ENCODE measurements at regions not wholly inside any gene's neighbourhood (a gene's known extent, or its start where the extent isn't known, plus 50 kb on each side); places are given as distances from the start of the nearest gene placed in this dataset.

DNA sequence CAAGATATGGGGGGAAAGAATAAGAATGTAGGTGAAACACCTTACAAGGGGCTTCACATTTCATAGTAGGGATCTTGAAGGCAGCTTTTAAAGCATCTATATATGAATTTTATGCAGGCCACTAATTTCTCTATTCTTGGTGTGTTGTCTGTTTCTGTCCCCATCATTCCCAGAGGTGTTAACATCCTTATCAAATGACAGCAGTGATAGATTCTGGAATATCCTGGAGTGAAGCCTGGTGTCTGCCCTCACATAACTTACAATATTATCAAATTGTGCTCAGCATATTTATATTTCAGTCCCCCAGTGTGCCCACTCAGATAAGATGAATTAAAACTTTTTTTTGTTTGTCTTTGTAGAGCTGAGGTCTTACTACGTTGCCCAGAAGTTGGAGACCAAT is 486.2 kb downstream of the EPHA4 start:
- Histone ChIP-seq H3K9me3 (ENCODE audit: insufficient read depth, low read depth, low read length) (no peaks in the 10 kb centered on the region), H3K4me3 (ENCODE audit: low read length) (no peak overlapping the region), H3K9ac (ENCODE audit: low read depth, low read length) (no peak overlapping the region), H3K36me3 (ENCODE audit: insufficient read depth, low read length) (no peaks in the 10 kb centered on the region), H3K27ac (ENCODE audit: low read depth, low read length) (no peak overlapping the region), H3K27me3 (ENCODE audit: insufficient read depth, low read length) (no peaks in the 10 kb centered on the region), H3K4me1 (ENCODE audit: insufficient read depth, low read length) (no peaks in the 10 kb centered on the region)
- 94% methylated on average over 1 of the region's 1 CpG for WGBS

DNA sequence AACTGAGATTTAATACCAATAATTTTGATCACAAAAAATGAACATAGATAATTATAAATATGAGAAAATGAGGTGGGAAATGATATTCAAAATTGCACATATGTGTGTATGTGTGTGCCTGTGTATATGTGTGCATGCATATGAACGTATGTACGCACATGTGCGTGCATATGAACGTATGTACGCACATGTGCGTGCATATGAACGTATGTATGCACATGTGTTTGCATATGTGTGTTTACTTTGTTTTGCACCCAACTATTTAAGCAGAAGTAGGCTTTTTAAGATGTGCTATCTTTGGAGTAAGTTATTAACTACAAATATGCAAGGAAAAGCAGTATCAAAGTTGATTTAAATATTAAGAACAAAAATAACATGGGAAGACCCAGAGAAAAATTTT is 484.3 kb downstream of the EPHA4 start:
- no peak overlapping the region for H3K9ac ChIP-seq (ENCODE audit: low read depth, low read length)
- WGBS: 98% methylated on average over 7 of the region's 7 CpGs
- no peaks in the 10 kb centered on the region for H3K9me3 ChIP-seq (ENCODE audit: insufficient read depth, low read depth, low read length)
- H3K27ac ChIP-seq (ENCODE audit: low read depth, low read length): no peak overlapping the region
- no peak overlapping the region for H3K4me3 ChIP-seq (ENCODE audit: low read length)
- no peaks in the 10 kb centered on the region for H3K36me3 ChIP-seq (ENCODE audit: insufficient read depth, low read length)
- no peaks in the 10 kb centered on the region for H3K27me3 ChIP-seq (ENCODE audit: insufficient read depth, low read length)
- H3K4me1 ChIP-seq (ENCODE audit: insufficient read depth, low read length): no peaks in the 10 kb centered on the region

DNA sequence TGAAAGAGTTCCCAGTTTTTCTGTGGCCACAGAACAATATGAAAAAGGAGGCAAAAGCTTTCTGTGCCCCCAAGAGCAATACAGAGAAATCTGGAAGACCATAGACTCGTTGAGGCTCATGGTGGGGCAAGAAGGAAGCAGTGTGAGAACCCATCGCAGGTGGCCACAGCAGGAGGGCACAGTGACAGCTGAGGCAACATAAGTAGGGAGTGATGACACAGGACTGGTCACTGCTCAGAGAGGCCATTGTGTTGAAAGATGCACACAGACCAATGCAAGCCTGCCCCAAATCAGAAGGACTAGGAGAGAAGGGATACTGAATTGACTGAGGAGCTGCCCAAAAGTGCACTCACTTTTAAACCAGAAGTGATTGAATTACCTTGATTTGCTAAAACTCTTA is 483.6 kb downstream of the EPHA4 start:
- no peak overlapping the region for H3K4me3 ChIP-seq (ENCODE audit: low read length)
- no peak overlapping the region for H3K9ac ChIP-seq (ENCODE audit: low read depth, low read length)
- WGBS: 73% methylated on average over 2 of the region's 2 CpGs
- no peaks in the 10 kb centered on the region for H3K4me1 ChIP-seq (ENCODE audit: insufficient read depth, low read length)
- no peaks in the 10 kb centered on the region for H3K27me3 ChIP-seq (ENCODE audit: insufficient read depth, low read length)
- H3K27ac ChIP-seq (ENCODE audit: low read depth, low read length): no peak overlapping the region
- no peaks in the 10 kb centered on the region for H3K9me3 ChIP-seq (ENCODE audit: insufficient read depth, low read depth, low read length)
- H3K36me3 ChIP-seq (ENCODE audit: insufficient read depth, low read length): no peaks in the 10 kb centered on the region

DNA sequence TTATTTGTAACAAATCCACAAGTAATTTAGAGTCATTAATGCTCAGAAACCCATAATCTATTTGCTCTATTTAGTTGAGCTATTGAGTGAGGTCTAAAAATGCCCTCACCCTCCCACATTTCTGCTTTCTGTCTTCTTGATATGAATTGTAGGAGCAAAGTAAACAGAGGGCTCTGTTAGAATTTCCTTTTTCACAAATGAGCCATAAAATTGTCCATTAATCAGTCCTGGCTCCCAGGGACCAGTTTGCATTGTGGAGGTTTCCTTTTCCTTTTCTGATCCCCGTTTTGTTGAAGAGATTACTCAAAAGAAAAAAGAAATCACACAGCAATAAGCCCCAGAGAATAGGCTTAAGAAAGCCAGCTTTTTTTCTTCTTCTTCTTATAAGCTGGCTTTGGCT is 476.7 kb downstream of the EPHA4 start:
- 100% methylated on average over 1 of the region's 1 CpG for WGBS
- H3K9ac ChIP-seq (ENCODE audit: low read depth, low read length): no peak overlapping the region
- no peaks in the 10 kb centered on the region for H3K36me3 ChIP-seq (ENCODE audit: insufficient read depth, low read length)
- no peaks in the 10 kb centered on the region for H3K27me3 ChIP-seq (ENCODE audit: insufficient read depth, low read length)
- H3K4me1 ChIP-seq (ENCODE audit: insufficient read depth, low read length): peaks cover 10% of the 10 kb centered on the region; the same call in 1 of the 2 replicates
- no peaks in the 10 kb centered on the region for H3K9me3 ChIP-seq (ENCODE audit: insufficient read depth, low read depth, low read length)
- no peak overlapping the region for H3K4me3 ChIP-seq (ENCODE audit: low read length)
- no peak overlapping the region for H3K27ac ChIP-seq (ENCODE audit: low read depth, low read length)

DNA sequence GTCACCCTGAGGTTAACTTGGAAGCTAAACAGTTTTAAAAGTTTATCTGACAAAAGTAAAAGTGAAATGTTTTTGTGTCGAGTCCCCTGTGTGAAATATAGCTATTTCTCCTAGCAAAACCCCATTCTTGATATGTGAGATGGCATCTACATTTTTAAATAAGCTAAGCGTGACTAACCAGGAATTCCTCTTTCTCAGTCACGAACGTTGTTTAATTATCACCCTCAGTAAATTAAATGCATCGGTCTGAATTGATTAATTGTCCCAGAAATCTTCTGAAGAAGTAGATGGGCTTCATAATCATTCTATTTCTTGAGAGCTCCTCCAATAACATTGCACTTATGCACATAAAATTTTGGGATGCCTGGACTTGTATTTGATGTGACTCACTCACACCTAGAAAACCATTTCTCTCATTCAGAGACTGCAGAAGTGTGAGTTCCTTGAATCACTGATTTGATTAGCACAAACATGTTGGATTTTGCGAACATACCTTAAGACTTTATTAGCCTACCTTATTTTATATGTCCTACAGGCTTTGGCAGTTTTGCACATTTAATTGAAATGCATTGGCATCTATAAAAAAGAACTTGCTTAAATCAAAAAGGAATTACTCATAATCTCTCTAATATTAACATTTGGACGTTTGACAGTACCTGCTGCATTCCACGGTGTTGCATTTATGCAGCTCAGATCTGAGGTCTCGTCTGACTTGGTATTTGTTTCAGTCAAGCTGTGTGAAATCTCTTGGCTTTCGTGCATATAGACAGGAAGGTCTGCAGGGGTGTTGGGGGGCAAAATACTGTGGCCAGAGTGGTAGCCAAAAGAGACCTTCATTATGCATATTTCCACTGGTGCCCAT is 475.2 kb downstream of the EPHA4 start:
- WGBS: 78% methylated on average over 10 of the region's 10 CpGs
- Histone ChIP-seq H3K4me1 (ENCODE audit: insufficient read depth, low read length) (peaks cover 10% of the 10 kb centered on the region; the same call in 1 of the 2 replicates), H3K27ac (ENCODE audit: low read depth, low read length) (no peak overlapping the region), H3K36me3 (ENCODE audit: insufficient read depth, low read length) (no peaks in the 10 kb centered on the region), H3K9me3 (ENCODE audit: insufficient read depth, low read depth, low read length) (no peaks in the 10 kb centered on the region), H3K4me3 (ENCODE audit: low read length) (no peak overlapping the region), H3K9ac (ENCODE audit: low read depth, low read length) (no peak overlapping the region), H3K27me3 (ENCODE audit: insufficient read depth, low read length) (no peaks in the 10 kb centered on the region)

DNA sequence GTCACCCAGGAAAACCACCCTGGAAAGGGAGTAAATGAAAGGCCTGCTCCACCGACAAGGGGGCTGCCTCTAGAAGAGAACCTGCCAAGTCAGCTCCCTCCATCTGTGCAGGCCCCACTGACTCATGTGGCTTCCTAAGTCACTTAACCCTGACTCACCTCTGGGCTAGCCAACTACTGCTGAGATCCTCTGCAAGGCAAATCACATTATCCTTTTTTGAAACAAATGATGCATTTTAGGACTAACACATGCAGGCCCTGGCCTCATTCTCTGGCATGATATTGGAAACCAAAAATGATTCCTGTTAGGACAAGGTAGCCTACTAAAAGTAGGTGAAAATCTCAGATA is 474.6 kb downstream of the EPHA4 start:
- 78% methylated on average over 1 of the region's 1 CpG for WGBS
- Histone ChIP-seq H3K4me3 (ENCODE audit: low read length) (no peak overlapping the region), H3K27me3 (ENCODE audit: insufficient read depth, low read length) (no peaks in the 10 kb centered on the region), H3K36me3 (ENCODE audit: insufficient read depth, low read length) (no peaks in the 10 kb centered on the region), H3K4me1 (ENCODE audit: insufficient read depth, low read length) (peaks cover 10% of the 10 kb centered on the region; the same call in 1 of the 2 replicates), H3K9ac (ENCODE audit: low read depth, low read length) (no peak overlapping the region), H3K9me3 (ENCODE audit: insufficient read depth, low read depth, low read length) (no peaks in the 10 kb centered on the region), H3K27ac (ENCODE audit: low read depth, low read length) (no peak overlapping the region)

DNA sequence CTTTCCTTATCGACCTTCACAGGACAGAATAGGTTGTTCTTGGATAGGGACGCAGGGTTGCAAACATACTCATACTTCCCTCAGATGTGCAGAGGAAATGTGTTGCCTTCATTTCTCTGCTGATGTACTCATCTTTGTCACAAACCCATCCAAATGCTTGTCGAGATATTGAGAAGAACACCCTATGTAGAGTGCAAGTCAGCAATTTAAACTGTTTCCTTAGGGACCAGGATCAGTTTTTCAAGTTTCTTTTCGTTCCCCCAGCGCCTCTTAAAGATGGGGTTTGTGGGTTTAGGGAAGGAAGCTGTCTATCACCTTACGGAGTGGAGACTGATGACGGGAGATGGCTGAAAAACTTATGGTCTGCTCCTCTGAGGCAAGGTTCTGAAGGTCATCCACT is 474.2 kb downstream of the EPHA4 start:
- H3K9ac ChIP-seq (ENCODE audit: low read depth, low read length): no peak overlapping the region
- H3K27me3 ChIP-seq (ENCODE audit: insufficient read depth, low read length): no peaks in the 10 kb centered on the region
- no peaks in the 10 kb centered on the region for H3K9me3 ChIP-seq (ENCODE audit: insufficient read depth, low read depth, low read length)
- no peak overlapping the region for H3K4me3 ChIP-seq (ENCODE audit: low read length)
- no peaks in the 10 kb centered on the region for H3K36me3 ChIP-seq (ENCODE audit: insufficient read depth, low read length)
- no peak overlapping the region for H3K27ac ChIP-seq (ENCODE audit: low read depth, low read length)
- 98% methylated on average over 7 of the region's 7 CpGs for WGBS
- peaks cover 10% of the 10 kb centered on the region; the same call in 1 of the 2 replicates for H3K4me1 ChIP-seq (ENCODE audit: insufficient read depth, low read length)

DNA sequence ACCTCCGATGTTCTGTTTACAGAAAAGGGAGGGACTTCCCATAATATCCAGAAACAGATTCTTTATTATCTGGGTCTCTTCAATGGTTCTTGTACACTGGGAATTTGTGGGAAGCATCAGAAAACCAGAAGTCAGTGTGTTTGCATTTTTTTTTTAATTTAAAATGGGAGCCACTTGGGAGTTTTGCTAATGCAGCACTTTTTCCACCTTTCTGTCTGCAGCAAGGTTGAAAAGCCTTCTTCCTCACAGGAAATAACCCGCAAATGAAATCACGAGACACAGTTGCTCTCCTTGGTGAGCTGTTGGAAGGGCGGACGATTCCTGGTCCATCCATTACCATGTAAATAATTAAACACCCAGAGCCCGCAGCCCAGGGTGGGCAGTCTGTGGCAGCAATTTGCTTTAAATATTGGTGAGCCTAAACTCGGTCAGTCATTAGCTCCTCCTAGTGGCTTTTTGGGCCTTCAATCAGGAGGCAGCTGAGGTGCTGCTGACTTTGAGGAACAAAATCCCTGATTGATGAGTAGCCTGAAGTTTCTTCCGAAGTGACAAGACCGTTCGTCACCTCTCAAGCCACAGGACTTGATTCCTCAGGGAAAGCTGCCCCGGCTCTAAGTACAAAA is 471.5 kb downstream of the EPHA4 start:
- Histone ChIP-seq H3K9ac (ENCODE audit: low read depth, low read length) (no peak overlapping the region), H3K4me1 (ENCODE audit: insufficient read depth, low read length) (peaks cover 15% of the 10 kb centered on the region; the same call in 1 of the 2 replicates), H3K4me3 (ENCODE audit: low read length) (no peak overlapping the region), H3K27me3 (ENCODE audit: insufficient read depth, low read length) (no peaks in the 10 kb centered on the region), H3K27ac (ENCODE audit: low read depth, low read length) (no peak overlapping the region), H3K36me3 (ENCODE audit: insufficient read depth, low read length) (no peaks in the 10 kb centered on the region), H3K9me3 (ENCODE audit: insufficient read depth, low read depth, low read length) (no peaks in the 10 kb centered on the region)
- WGBS: 73% methylated on average over 11 of the region's 11 CpGs

DNA sequence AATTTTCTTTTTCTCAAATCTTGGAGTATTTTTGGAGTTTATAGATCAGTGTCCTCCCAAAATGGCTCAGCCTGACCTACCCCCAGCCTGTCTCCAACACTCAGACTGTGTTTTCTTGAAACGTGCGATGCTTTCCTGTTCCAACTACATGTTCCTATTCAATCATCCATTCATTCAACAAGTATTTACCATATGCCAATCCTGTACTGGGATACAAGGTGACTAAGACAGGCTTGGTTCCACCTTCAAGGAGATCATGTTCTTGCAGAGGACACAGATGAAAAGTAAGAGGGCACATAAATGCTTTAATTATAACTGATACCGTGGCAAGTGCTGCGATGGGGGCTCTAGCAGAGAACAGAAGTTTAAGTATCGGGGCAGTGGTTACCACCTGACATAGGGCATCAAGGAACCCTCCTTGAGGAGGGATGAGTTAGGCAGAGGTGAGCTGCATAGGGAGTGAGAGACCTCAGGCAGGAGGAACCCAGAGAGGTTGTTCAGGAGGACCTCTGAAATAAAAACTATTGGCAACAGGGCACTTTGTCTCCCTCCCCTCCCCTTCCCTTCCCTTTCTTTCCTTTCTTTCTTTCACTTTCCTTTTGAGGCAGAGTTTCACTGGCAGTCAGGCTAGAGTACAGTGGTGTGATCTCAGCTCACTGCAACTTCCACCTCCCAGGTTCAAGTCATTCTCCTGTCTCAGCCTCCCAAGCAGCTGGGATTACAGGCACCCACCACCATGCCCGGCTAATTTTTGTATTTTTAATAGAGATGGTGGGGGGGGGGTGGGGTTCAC is 469.0 kb downstream of the EPHA4 start:
- Histone ChIP-seq H3K27me3 (ENCODE audit: insufficient read depth, low read length) (no peaks in the 10 kb centered on the region), H3K36me3 (ENCODE audit: insufficient read depth, low read length) (no peaks in the 10 kb centered on the region), H3K4me3 (ENCODE audit: low read length) (no peak overlapping the region), H3K9me3 (ENCODE audit: insufficient read depth, low read depth, low read length) (no peaks in the 10 kb centered on the region), H3K27ac (ENCODE audit: low read depth, low read length) (no peak overlapping the region), H3K9ac (ENCODE audit: low read depth, low read length) (no peak overlapping the region), H3K4me1 (ENCODE audit: insufficient read depth, low read length) (peaks cover 10% of the 10 kb centered on the region; the same call in 1 of the 2 replicates)
- 95% methylated on average over 5 of the region's 6 CpGs for WGBS

DNA sequence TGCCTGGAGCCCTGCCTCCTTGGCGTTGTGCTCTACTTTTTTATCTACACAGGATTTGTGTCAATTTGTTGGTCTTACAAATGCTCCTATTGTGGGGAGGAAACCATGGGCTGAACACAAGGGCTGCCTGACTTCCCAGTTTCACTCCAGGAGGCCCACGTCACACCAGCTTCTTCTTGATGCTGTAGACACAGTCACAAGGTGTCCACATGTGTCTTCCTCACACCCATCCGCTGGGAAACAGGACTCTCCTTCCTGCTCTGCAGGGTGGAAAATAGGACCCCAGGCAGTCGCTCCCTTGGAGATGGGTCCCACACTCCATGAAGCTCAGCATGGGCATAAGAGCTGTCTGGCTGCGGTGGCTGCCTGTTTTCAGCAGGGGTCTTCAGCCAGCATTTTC is 468.2 kb downstream of the EPHA4 start:
- Histone ChIP-seq H3K36me3 (ENCODE audit: insufficient read depth, low read length) (no peaks in the 10 kb centered on the region), H3K27ac (ENCODE audit: low read depth, low read length) (no peak overlapping the region), H3K4me3 (ENCODE audit: low read length) (no peak overlapping the region), H3K9me3 (ENCODE audit: insufficient read depth, low read depth, low read length) (no peaks in the 10 kb centered on the region), H3K4me1 (ENCODE audit: insufficient read depth, low read length) (peaks cover 10% of the 10 kb centered on the region; the same call in 1 of the 2 replicates), H3K9ac (ENCODE audit: low read depth, low read length) (no peak overlapping the region), H3K27me3 (ENCODE audit: insufficient read depth, low read length) (no peaks in the 10 kb centered on the region)
- WGBS: 91% methylated on average over 5 of the region's 5 CpGs

DNA sequence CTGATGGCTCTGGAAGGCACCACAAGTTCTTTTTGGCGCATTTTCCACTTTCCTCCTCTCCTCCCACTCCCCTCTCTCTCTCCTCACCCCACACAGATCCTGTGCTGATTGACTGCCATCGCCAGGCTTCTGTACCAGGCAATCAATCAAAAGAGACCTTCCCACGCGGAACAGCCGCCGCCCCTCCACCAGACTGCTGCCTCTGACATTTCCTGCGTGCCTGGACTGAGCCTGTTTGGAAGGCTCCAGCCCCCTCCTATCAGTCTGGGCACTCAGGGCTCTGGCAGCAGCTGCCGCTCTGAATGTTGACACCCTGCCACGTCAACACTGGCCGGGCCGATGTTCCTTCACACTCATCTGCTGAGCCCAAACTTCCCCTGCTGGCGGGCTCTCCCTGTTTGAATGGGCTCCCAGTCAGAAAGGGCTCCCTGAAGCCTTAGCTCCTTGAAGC is 467.7 kb downstream of the EPHA4 start:
- no peaks in the 10 kb centered on the region for H3K27me3 ChIP-seq (ENCODE audit: insufficient read depth, low read length)
- 82% methylated on average over 12 of the region's 12 CpGs for WGBS
- no peak overlapping the region for H3K9ac ChIP-seq (ENCODE audit: low read depth, low read length)
- peaks cover 10% of the 10 kb centered on the region; the same call in 1 of the 2 replicates for H3K4me1 ChIP-seq (ENCODE audit: insufficient read depth, low read length)
- H3K36me3 ChIP-seq (ENCODE audit: insufficient read depth, low read length): no peaks in the 10 kb centered on the region
- no peak overlapping the region for H3K4me3 ChIP-seq (ENCODE audit: low read length)
- no peaks in the 10 kb centered on the region for H3K9me3 ChIP-seq (ENCODE audit: insufficient read depth, low read depth, low read length)
- H3K27ac ChIP-seq (ENCODE audit: low read depth, low read length): no peak overlapping the region
